H1 (cell line): ENCODE measurements at regions not wholly inside any gene's neighbourhood (a gene's known extent, or its start where the extent isn't known, plus 50 kb on each side); places are given as distances from the start of the nearest gene placed in this dataset.

ENCODE experiments used
- CTBP2 ChIP-seq: IDR thresholded peaks from 2 replicates; pipeline ENCODE4 v1.7.0; 2011; ENCODE audit warnings: borderline replicate concordance, mild to moderate bottlenecking, moderate library complexity, mixed read lengths, low read length; ENCODE audit not compliant: insufficient read depth, insufficient read length
- NANOG ChIP-seq: IDR thresholded peaks from 2 replicates; pipeline ENCODE4 v1.6.1; 2011; ENCODE audit warnings: low read length, low read depth, mild to moderate bottlenecking, inconsistent platforms; ENCODE audit not compliant: insufficient read depth, poor library complexity, severe bottlenecking
- SIN3A ChIP-seq, 2 experiments: IDR thresholded peaks in 1 of 2; conservative IDR thresholded peaks in 1 of 2; 2 replicates each; pipeline ENCODE4 v1.6.1; 2011 to 2012; ENCODE audit warnings: low read length in 2 of 2, improper control_type of control experiment in 1 of 2, low read depth in 1 of 2, mild to moderate bottlenecking in 1 of 2
- SIRT6 ChIP-seq: IDR thresholded peaks from one replicate; pipeline ENCODE4 v1.7.1; 2012; ENCODE audit warnings: low read length, inconsistent platforms
- YY1 ChIP-seq: IDR thresholded peaks from 2 replicates; pipeline ENCODE4 v1.6.1; 2011; ENCODE audit warnings: low read depth, mild to moderate bottlenecking, low read length

- no peak for TF ChIP-seq CTBP2
- no peak for TF ChIP-seq NANOG
- TF ChIP-seq YY1: no peak
- no peak for TF ChIP-seq SIN3A (conservative IDR thresholded peaks at IDR 0.05 in 1 of 2, IDR thresholded peaks at IDR 0.05 in 1 of 2; ENCODE audit: low read depth in 1 of 2, low read length in 2 of 2)
- TF ChIP-seq SIRT6: no peak
Measured at GRCh38 chr3:1727242-1727641, 371.4 kb upstream of the CNTN4 start (continued).
